ENCODE measurements at regions not wholly inside any gene's neighbourhood (a gene's known extent, or its start where the extent isn't known, plus 50 kb on each side); places are given as distances from the start of the nearest gene placed in this dataset.

GRCh38 chr18:57974585-57975265 is 69.3 kb upstream of the NEDD4L start:
- no peak for ATAC-seq
- WGBS (ENCODE audit: insufficient coverage) = 87% methylated on average over 6 of the region's 6 CpGs
- H3K27me3 Mint-ChIP-seq (ENCODE audit: low read depth in 2 of 2) = peaks cover 0 to 6% of the 10 kb centered on the region in 2 donors
- Histone ChIP-seq H3K9me3 (ENCODE audit: control insufficient read depth, insufficient read depth, low read length) (no peaks in the 10 kb centered on the region), H3K27me3 (ENCODE audit: control insufficient read depth, insufficient read depth, low read length) (no peaks in the 10 kb centered on the region), H3K36me3 (ENCODE audit: control insufficient read depth, insufficient read depth, low read length) (no peaks in the 10 kb centered on the region), H3K4me3 (ENCODE audit: low read length) (no peak overlapping the region), H3K27ac (ENCODE audit: low read length) (no peak overlapping the region), H3K4me1 (ENCODE audit: control insufficient read depth, insufficient read depth, low read length) (no peaks in the 10 kb centered on the region)
- intact Hi-C loops (cut with micrococcal nuclease) = no loop called here
- no peaks in the 10 kb centered on the region for H3K36me3 Mint-ChIP-seq
- no peak overlapping the region for H3K27ac Mint-ChIP-seq
- DNase-seq = no peak
- no peaks in the 10 kb centered on the region for H3K9me3 Mint-ChIP-seq
- TF ChIP-seq, protein P1, sequence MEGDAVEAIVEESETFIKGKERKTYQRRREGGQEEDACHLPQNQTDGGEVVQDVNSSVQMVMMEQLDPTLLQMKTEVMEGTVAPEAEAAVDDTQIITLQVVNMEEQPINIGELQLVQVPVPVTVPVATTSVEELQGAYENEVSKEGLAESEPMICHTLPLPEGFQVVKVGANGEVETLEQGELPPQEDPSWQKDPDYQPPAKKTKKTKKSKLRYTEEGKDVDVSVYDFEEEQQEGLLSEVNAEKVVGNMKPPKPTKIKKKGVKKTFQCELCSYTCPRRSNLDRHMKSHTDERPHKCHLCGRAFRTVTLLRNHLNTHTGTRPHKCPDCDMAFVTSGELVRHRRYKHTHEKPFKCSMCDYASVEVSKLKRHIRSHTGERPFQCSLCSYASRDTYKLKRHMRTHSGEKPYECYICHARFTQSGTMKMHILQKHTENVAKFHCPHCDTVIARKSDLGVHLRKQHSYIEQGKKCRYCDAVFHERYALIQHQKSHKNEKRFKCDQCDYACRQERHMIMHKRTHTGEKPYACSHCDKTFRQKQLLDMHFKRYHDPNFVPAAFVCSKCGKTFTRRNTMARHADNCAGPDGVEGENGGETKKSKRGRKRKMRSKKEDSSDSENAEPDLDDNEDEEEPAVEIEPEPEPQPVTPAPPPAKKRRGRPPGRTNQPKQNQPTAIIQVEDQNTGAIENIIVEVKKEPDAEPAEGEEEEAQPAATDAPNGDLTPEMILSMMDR (IDR thresholded peaks at IDR 0.05) = no peak
- no peak overlapping the region for H3K4me3 Mint-ChIP-seq
- peaks cover 5 to 20% of the 10 kb centered on the region in 2 donors for H3K4me1 Mint-ChIP-seq

- Histone ChIP-seq H3K4me1 (ENCODE audit: control insufficient read depth, insufficient read depth, low read length) (no peaks in the 10 kb centered on the region), H3K4me3 (ENCODE audit: low read length) (no peak overlapping the region), H3K9me3 (ENCODE audit: control insufficient read depth, insufficient read depth, low read length) (no peaks in the 10 kb centered on the region), H3K27ac (ENCODE audit: low read length) (no peak overlapping the region), H3K36me3 (ENCODE audit: control insufficient read depth, insufficient read depth, low read length) (no peaks in the 10 kb centered on the region), H3K27me3 (ENCODE audit: control insufficient read depth, insufficient read depth, low read length) (no peaks in the 10 kb centered on the region)
- H3K27ac Mint-ChIP-seq = no peak overlapping the region
- no peaks in the 10 kb centered on the region for H3K9me3 Mint-ChIP-seq
- H3K4me3 Mint-ChIP-seq = no peak overlapping the region
- DNase-seq (no peak), ATAC-seq (no peak)
- 90% methylated on average over 7 of the region's 7 CpGs for WGBS (ENCODE audit: insufficient coverage)
- peaks cover 0 to 6% of the 10 kb centered on the region in 2 donors for H3K27me3 Mint-ChIP-seq (ENCODE audit: low read depth in 2 of 2)
- H3K36me3 Mint-ChIP-seq = no peaks in the 10 kb centered on the region
- intact Hi-C loops (cut with micrococcal nuclease) = no loop called here
- peaks cover 5 to 21% of the 10 kb centered on the region in 2 donors for H3K4me1 Mint-ChIP-seq
- TF ChIP-seq, protein P1 (IDR thresholded peaks at IDR 0.05) = no peak
Observed at GRCh38 chr18:57973889-57974288, 70.1 kb upstream of the NEDD4L start.

GRCh38 chr18:57970356-57971095 is 73.5 kb upstream of the NEDD4L start:
- H3K27ac ChIP-seq (ENCODE audit: low read length) = no peak overlapping the region
- intact Hi-C loops (cut with micrococcal nuclease) = no loop called here
- peaks cover 0 to 7% of the 10 kb centered on the region in 2 donors for H3K27me3 Mint-ChIP-seq (ENCODE audit: low read depth in 2 of 2)
- DNase-seq = no peak
- no peaks in the 10 kb centered on the region for H3K36me3 ChIP-seq (ENCODE audit: control insufficient read depth, insufficient read depth, low read length)
- TF ChIP-seq, protein P1 (IDR thresholded peaks at IDR 0.05) = no peak
- WGBS (ENCODE audit: insufficient coverage) = 87% methylated on average over 11 of the region's 12 CpGs
- no peaks in the 10 kb centered on the region for H3K27me3 ChIP-seq (ENCODE audit: control insufficient read depth, insufficient read depth, low read length)
- H3K9me3 ChIP-seq (ENCODE audit: control insufficient read depth, insufficient read depth, low read length) = no peaks in the 10 kb centered on the region
- no peaks in the 10 kb centered on the region for H3K36me3 Mint-ChIP-seq
- ATAC-seq = no peak
- no peaks in the 10 kb centered on the region for H3K9me3 Mint-ChIP-seq
- no peak overlapping the region for H3K4me3 ChIP-seq (ENCODE audit: low read length)
- peaks cover 0 to 12% of the 10 kb centered on the region in 2 donors for H3K4me1 Mint-ChIP-seq
- H3K4me3 Mint-ChIP-seq = no peak overlapping the region
- H3K4me1 ChIP-seq (ENCODE audit: control insufficient read depth, insufficient read depth, low read length) = no peaks in the 10 kb centered on the region
- H3K27ac Mint-ChIP-seq = no peak overlapping the region
